ENCODE measurements at regions not wholly inside any gene's neighbourhood (a gene's known extent, or its start where the extent isn't known, plus 50 kb on each side); places are given as distances from the start of the nearest gene placed in this dataset.

DNA sequence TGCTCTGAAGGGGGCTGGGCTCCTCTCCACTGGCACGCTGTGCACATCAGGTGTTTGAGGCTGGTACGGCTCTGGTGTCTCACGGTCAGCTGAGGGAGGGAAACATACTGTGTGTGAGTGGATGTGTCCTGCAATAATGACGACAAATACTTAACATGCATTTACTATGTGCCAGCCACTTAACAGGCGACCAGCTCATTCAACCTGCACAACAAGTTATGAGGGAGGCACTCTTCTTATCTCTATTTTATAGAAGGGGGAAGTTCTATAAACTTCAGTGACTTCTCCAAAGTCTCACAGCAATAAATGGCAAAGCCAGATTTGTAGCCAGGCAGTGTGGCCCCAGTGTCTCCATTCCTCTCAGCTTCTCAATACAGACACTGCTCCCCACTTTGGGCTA, 83.1 kb upstream of the LINGO1 start:
- Histone ChIP-seq H3K27me3 (ENCODE audit: insufficient read depth, low read depth, low read length) (no peaks in the 10 kb centered on the region), H2AFZ (ENCODE audit: low read depth, low read length) (no peak overlapping the region), H3K36me3 (ENCODE audit: insufficient read depth, low read length) (no peaks in the 10 kb centered on the region), H3K79me2 (replicated peaks; ENCODE audit: insufficient read depth, low read length) (no peaks in the 10 kb centered on the region), H3K4me3 (ENCODE audit: low read length) (no peak overlapping the region), H3K9me3 (ENCODE audit: low read length) (no peaks in the 10 kb centered on the region), H3K9me2 (ENCODE audit: insufficient read depth, low read length) (no peaks in the 10 kb centered on the region), H3K27ac (ENCODE audit: low read length) (no peak overlapping the region), H3K9ac (ENCODE audit: low read length) (no peak overlapping the region), H4K20me1 (ENCODE audit: insufficient read depth) (no peaks in the 10 kb centered on the region), H3F3A (ENCODE audit: insufficient read depth, low read length, poor library complexity, severe bottlenecking) (no peaks in the 10 kb centered on the region), H3K4me2 (ENCODE audit: low read length) (no peak overlapping the region)
- no peak for TF ChIP-seq TAF1 (IDR thresholded peaks at IDR 0.05; ENCODE audit: low read depth)
- TF ChIP-seq, protein P1, sequence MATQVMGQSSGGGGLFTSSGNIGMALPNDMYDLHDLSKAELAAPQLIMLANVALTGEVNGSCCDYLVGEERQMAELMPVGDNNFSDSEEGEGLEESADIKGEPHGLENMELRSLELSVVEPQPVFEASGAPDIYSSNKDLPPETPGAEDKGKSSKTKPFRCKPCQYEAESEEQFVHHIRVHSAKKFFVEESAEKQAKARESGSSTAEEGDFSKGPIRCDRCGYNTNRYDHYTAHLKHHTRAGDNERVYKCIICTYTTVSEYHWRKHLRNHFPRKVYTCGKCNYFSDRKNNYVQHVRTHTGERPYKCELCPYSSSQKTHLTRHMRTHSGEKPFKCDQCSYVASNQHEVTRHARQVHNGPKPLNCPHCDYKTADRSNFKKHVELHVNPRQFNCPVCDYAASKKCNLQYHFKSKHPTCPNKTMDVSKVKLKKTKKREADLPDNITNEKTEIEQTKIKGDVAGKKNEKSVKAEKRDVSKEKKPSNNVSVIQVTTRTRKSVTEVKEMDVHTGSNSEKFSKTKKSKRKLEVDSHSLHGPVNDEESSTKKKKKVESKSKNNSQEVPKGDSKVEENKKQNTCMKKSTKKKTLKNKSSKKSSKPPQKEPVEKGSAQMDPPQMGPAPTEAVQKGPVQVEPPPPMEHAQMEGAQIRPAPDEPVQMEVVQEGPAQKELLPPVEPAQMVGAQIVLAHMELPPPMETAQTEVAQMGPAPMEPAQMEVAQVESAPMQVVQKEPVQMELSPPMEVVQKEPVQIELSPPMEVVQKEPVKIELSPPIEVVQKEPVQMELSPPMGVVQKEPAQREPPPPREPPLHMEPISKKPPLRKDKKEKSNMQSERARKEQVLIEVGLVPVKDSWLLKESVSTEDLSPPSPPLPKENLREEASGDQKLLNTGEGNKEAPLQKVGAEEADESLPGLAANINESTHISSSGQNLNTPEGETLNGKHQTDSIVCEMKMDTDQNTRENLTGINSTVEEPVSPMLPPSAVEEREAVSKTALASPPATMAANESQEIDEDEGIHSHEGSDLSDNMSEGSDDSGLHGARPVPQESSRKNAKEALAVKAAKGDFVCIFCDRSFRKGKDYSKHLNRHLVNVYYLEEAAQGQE (IDR thresholded peaks at IDR 0.05; ENCODE audit: borderline replicate concordance): no peak
- no peak for TF ChIP-seq SMC3 (conservative IDR thresholded peaks at IDR 0.05; ENCODE audit: poor library complexity)
- TF ChIP-seq EP300 (conservative IDR thresholded peaks at IDR 0.05; ENCODE audit: poor library complexity, severe bottlenecking): no peak
- TF ChIP-seq POLR2AphosphoS5 (IDR thresholded peaks at IDR 0.05): no peak
- TF ChIP-seq RAD21 (conservative IDR thresholded peaks at IDR 0.05): no peak
- no peak for TF ChIP-seq EZH2 (IDR thresholded peaks at IDR 0.05; ENCODE audit: borderline replicate concordance, insufficient read depth, low read length, poor library complexity, severe bottlenecking)
- TF ChIP-seq MXI1 (conservative IDR thresholded peaks at IDR 0.05; ENCODE audit: poor library complexity, severe bottlenecking): no peak

DNA sequence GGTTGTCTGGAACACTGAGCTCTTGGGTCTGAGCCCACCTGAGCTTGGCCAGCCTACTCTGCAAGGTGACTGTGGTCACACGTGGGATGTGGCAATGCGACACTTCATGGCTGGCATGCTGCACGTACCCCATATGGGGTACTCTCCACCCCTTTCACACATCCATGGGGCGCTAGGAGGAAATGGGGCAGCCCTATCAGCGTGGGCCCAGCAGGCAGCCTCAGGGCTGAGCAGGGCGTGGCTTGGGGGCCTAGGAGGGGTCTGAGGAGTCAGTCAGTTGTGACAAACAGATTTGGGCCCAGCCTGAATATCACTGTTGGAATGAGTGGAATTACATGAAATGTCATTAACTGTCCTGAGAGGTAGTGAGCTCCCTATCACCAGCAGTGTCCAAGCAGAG, 82.3 kb upstream of the LINGO1 start:
- no peaks in the 10 kb centered on the region for H3K79me2 ChIP-seq (replicated peaks; ENCODE audit: insufficient read depth, low read length)
- no peaks in the 10 kb centered on the region for H3F3A ChIP-seq (ENCODE audit: insufficient read depth, low read length, poor library complexity, severe bottlenecking)
- no peaks in the 10 kb centered on the region for H3K27me3 ChIP-seq (ENCODE audit: insufficient read depth, low read depth, low read length)
- H3K4me3 ChIP-seq (ENCODE audit: low read length): no peak overlapping the region
- H2AFZ ChIP-seq (ENCODE audit: low read depth, low read length): no peak overlapping the region
- no peaks in the 10 kb centered on the region for H3K9me2 ChIP-seq (ENCODE audit: insufficient read depth, low read length)
- H4K20me1 ChIP-seq (ENCODE audit: insufficient read depth): no peaks in the 10 kb centered on the region
- no peaks in the 10 kb centered on the region for H3K9me3 ChIP-seq (ENCODE audit: low read length)
- H3K27ac ChIP-seq (ENCODE audit: low read length): no peak overlapping the region
- H3K9ac ChIP-seq (ENCODE audit: low read length): no peak overlapping the region
- TF ChIP-seq MXI1 (conservative IDR thresholded peaks at IDR 0.05; ENCODE audit: poor library complexity, severe bottlenecking): no peak
- TF ChIP-seq RAD21 (conservative IDR thresholded peaks at IDR 0.05): no peak
- TF ChIP-seq SMC3 (conservative IDR thresholded peaks at IDR 0.05; ENCODE audit: poor library complexity): no peak
- TF ChIP-seq EP300 (conservative IDR thresholded peaks at IDR 0.05; ENCODE audit: poor library complexity, severe bottlenecking): no peak
- no peak for TF ChIP-seq POLR2AphosphoS5 (IDR thresholded peaks at IDR 0.05)
- TF ChIP-seq, protein P2, sequence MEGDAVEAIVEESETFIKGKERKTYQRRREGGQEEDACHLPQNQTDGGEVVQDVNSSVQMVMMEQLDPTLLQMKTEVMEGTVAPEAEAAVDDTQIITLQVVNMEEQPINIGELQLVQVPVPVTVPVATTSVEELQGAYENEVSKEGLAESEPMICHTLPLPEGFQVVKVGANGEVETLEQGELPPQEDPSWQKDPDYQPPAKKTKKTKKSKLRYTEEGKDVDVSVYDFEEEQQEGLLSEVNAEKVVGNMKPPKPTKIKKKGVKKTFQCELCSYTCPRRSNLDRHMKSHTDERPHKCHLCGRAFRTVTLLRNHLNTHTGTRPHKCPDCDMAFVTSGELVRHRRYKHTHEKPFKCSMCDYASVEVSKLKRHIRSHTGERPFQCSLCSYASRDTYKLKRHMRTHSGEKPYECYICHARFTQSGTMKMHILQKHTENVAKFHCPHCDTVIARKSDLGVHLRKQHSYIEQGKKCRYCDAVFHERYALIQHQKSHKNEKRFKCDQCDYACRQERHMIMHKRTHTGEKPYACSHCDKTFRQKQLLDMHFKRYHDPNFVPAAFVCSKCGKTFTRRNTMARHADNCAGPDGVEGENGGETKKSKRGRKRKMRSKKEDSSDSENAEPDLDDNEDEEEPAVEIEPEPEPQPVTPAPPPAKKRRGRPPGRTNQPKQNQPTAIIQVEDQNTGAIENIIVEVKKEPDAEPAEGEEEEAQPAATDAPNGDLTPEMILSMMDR (IDR thresholded peaks at IDR 0.05; ENCODE audit: poor library complexity, severe bottlenecking): no peak
- no peak for TF ChIP-seq TAF1 (IDR thresholded peaks at IDR 0.05; ENCODE audit: low read depth)
- TF ChIP-seq, protein P1 (IDR thresholded peaks at IDR 0.05; ENCODE audit: borderline replicate concordance): no peak
- H3K4me2 ChIP-seq (ENCODE audit: low read length): no peak overlapping the region
- H3K36me3 ChIP-seq (ENCODE audit: insufficient read depth, low read length): no peaks in the 10 kb centered on the region

Measured in neural cell (in vitro differentiated cells).